ENCODE measurements at regions not wholly inside any gene's neighbourhood (a gene's known extent, or its start where the extent isn't known, plus 50 kb on each side); places are given as distances from the start of the nearest gene placed in this dataset.

GRCh38 chr13:33472446-33472845, 186.9 kb upstream of the STARD13 start:
- no peak for FAIRE-seq

- no peak for FAIRE-seq
Observed at GRCh38 chr13:33479105-33479504, 193.6 kb upstream of the STARD13 start.

GRCh38 chr13:33480561-33480960, 195.0 kb upstream of the STARD13 start:
- FAIRE-seq, result no peak

- FAIRE-seq, result no peak
Observed at GRCh38 chr13:33483471-33483870, 197.9 kb upstream of the STARD13 start.

GRCh38 chr13:33485247-33485646, 199.7 kb upstream of the STARD13 start:
- FAIRE-seq, result no peak

GRCh38 chr13:33487575-33488243, 202.2 kb upstream of the STARD13 start:
- FAIRE-seq, result no peak

GRCh38 chr13:33489563-33489962, 204.0 kb upstream of the STARD13 start:
- FAIRE-seq, result peak; percentile 31

- FAIRE-seq, result no peak
Observed at GRCh38 chr13:33490461-33491327, 205.1 kb upstream of the STARD13 start.

GRCh38 chr13:33493672-33494365, 208.3 kb upstream of the STARD13 start:
- FAIRE-seq, result no peak

- no peak for FAIRE-seq
Observed at GRCh38 chr13:33494596-33495204, 209.1 kb upstream of the STARD13 start.

- FAIRE-seq, result no peak
Observed at GRCh38 chr13:33496336-33496735, 210.8 kb upstream of the STARD13 start.

- FAIRE-seq, result no peak
Observed at GRCh38 chr13:33497146-33497845, 211.7 kb upstream of the STARD13 start.

- FAIRE-seq, result no peak
Observed at GRCh38 chr13:33508060-33508459, 222.5 kb upstream of the STARD13 start.

GRCh38 chr13:33509642-33510229, 224.2 kb upstream of the STARD13 start:
- no peak for FAIRE-seq

GRCh38 chr13:33510350-33510970, 224.9 kb upstream of the STARD13 start:
- no peak for FAIRE-seq

- FAIRE-seq, result no peak
Observed at GRCh38 chr13:33512880-33513554, 227.5 kb upstream of the STARD13 start.

- FAIRE-seq, result no peak
Observed at GRCh38 chr13:33514362-33514761, 228.8 kb upstream of the STARD13 start.

- no peak for FAIRE-seq
Observed at GRCh38 chr13:33515146-33515545, 229.6 kb upstream of the STARD13 start.

- no peak for FAIRE-seq
Observed at GRCh38 chr13:33518452-33518851, 232.9 kb upstream of the STARD13 start.

- FAIRE-seq, result no peak
Observed at GRCh38 chr13:33519561-33520467, 234.3 kb upstream of the STARD13 start.
